H1 (cell line): ENCODE measurements at regions not wholly inside any gene's neighbourhood (a gene's known extent, or its start where the extent isn't known, plus 50 kb on each side); places are given as distances from the start of the nearest gene placed in this dataset.

Experiments used
- ATF3 ChIP-seq: IDR thresholded peaks from 2 replicates; pipeline ENCODE4 v1.6.1; 2011; ENCODE audit warnings: low read depth, mild to moderate bottlenecking, low read length; ENCODE audit not compliant: insufficient read depth
- BRCA1 ChIP-seq: IDR thresholded peaks from 2 replicates; pipeline ENCODE4 v1.6.1; 2012; ENCODE audit warnings: low read depth, low read length, improper control_type of control experiment
- CHD7 ChIP-seq: fragments of 300-600 bp; sonication (generic); IDR thresholded peaks from 2 replicates; pipeline ENCODE4 v1.7.1; 2012; ENCODE audit warnings: low read length, moderate library complexity, mild to moderate bottlenecking, inconsistent platforms; ENCODE audit not compliant: insufficient replicate concordance
- CREB1 ChIP-seq: IDR thresholded peaks from 2 replicates; pipeline ENCODE4 v1.6.1; 2012; ENCODE audit warnings: inconsistent platforms
- KDM4A ChIP-seq: IDR thresholded peaks from one replicate; pipeline ENCODE4 v1.7.1; 2012; ENCODE audit warnings: low read depth, mild to moderate bottlenecking, moderate library complexity, low read length, inconsistent platforms; ENCODE audit not compliant: severe bottlenecking
- POLR2AphosphoS5 ChIP-seq: IDR thresholded peaks from 2 replicates; pipeline ENCODE4 v1.6.1; 2011; ENCODE audit warnings: low read depth, low read length
- POU5F1 ChIP-seq: IDR thresholded peaks from 2 replicates; pipeline ENCODE4 v1.6.1; 2011; ENCODE audit warnings: low read depth, mild to moderate bottlenecking, low read length, moderate library complexity
- RAD21 ChIP-seq, 2 experiments: IDR thresholded peaks in 1 of 2; conservative IDR thresholded peaks in 1 of 2; 2 replicates each; pipeline ENCODE4 v1.6.1; 2011; ENCODE audit warnings: low read depth in 2 of 2, low read length in 2 of 2, improper control_type of control experiment in 1 of 2, inconsistent platforms in 1 of 2, mild to moderate bottlenecking in 1 of 2, moderate library complexity in 1 of 2
- SAP30 ChIP-seq: fragments of 300-600 bp; sonication (generic); IDR thresholded peaks from 2 replicates; pipeline ENCODE4 v1.7.1; 2012; ENCODE audit warnings: low read length, moderate library complexity, mild to moderate bottlenecking, inconsistent platforms; ENCODE audit not compliant: insufficient read depth, insufficient replicate concordance
- SIRT6 ChIP-seq: IDR thresholded peaks from one replicate; pipeline ENCODE4 v1.7.1; 2012; ENCODE audit warnings: low read length, inconsistent platforms
- SP4 ChIP-seq: IDR thresholded peaks from 2 replicates; pipeline ENCODE4 v1.6.1; 2012; ENCODE audit warnings: low read length, inconsistent platforms
- SRF ChIP-seq: IDR thresholded peaks from 2 replicates; pipeline ENCODE4 v1.6.1; 2011; ENCODE audit warnings: mild to moderate bottlenecking, low read depth, low read length, moderate library complexity

GRCh38 chr7:15921576-15921975 is 235.1 kb upstream of the MEOX2 start (continued):
- TF ChIP-seq CHD7, result no peak
- TF ChIP-seq CREB1, result no peak
- no peak for TF ChIP-seq POLR2AphosphoS5
- no peak for TF ChIP-seq POU5F1
- no peak for TF ChIP-seq SIRT6
- no peak for TF ChIP-seq SP4
- TF ChIP-seq SAP30, result no peak
- TF ChIP-seq KDM4A, result no peak
- TF ChIP-seq ATF3, result no peak
- no peak for TF ChIP-seq RAD21 (IDR thresholded peaks at IDR 0.05 in 1 of 2, conservative IDR thresholded peaks at IDR 0.05 in 1 of 2; ENCODE audit: low read depth in 2 of 2, low read length in 2 of 2)
- TF ChIP-seq SRF, result no peak
- no peak for TF ChIP-seq BRCA1
